ENCODE measurements at regions not wholly inside any gene's neighbourhood (a gene's known extent, or its start where the extent isn't known, plus 50 kb on each side); places are given as distances from the start of the nearest gene placed in this dataset.

DNA sequence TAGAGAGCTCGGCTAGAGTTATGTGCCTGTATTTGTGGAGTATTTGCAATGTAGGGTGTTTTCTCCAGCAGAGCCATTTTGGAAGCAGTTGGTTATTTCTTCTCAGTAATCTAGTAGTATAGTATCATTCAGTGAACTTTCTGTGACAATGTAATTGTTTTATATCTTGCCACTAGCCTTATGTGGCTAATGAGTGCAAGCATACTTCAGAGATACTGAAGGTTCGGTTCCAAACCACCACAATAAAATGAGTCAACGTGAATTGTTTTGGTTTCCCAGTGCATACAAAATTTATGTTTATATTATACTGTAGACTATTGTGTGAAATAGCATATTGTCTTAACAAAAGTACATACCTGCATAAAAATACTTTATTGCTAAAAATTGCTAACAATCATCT is 286.9 kb upstream of the TBL1XR1 start:
- TF ChIP-seq POLR2A (IDR thresholded peaks at IDR 0.05; ENCODE audit: low read depth, low read length) (no peak), POLR2AphosphoS5 (IDR thresholded peaks at IDR 0.05; ENCODE audit: low read depth, low read length) (no peak), TAF1 (IDR thresholded peaks at IDR 0.05; ENCODE audit: low read depth, low read length) (no peak), PAX5 (IDR thresholded peaks at IDR 0.05; ENCODE audit: insufficient read depth, low read length, severe bottlenecking) (no peak)

All from GM12891 (cell line).